ENCODE measurements at regions not wholly inside any gene's neighbourhood (a gene's known extent, or its start where the extent isn't known, plus 50 kb on each side); places are given as distances from the start of the nearest gene placed in this dataset.
A peak's percentile ranks its signal among the peaks of the same experiment; 100 is the strongest.

DNA sequence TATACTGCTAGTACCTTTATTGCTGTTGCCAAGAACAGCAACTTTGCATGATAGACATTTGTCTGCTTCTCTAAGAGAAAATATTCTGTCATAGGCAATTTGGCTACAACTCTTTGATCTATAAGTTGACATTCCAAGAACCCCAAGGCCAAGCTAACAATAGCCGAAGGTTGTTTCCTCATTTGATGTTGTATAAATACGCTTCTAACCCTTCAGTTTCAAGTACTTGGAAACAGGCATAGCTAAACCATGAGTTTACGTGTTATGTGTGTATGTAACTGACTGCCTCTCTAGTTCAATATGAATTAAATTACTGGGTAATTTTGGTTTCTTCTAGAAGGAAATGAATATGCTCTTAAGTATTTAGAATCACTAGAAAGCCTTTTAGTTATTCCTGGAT, 1034.0 kb downstream of the TLE4 start:
- TF ChIP-seq, protein P1, sequence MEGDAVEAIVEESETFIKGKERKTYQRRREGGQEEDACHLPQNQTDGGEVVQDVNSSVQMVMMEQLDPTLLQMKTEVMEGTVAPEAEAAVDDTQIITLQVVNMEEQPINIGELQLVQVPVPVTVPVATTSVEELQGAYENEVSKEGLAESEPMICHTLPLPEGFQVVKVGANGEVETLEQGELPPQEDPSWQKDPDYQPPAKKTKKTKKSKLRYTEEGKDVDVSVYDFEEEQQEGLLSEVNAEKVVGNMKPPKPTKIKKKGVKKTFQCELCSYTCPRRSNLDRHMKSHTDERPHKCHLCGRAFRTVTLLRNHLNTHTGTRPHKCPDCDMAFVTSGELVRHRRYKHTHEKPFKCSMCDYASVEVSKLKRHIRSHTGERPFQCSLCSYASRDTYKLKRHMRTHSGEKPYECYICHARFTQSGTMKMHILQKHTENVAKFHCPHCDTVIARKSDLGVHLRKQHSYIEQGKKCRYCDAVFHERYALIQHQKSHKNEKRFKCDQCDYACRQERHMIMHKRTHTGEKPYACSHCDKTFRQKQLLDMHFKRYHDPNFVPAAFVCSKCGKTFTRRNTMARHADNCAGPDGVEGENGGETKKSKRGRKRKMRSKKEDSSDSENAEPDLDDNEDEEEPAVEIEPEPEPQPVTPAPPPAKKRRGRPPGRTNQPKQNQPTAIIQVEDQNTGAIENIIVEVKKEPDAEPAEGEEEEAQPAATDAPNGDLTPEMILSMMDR (IDR thresholded peaks at IDR 0.05; ENCODE audit: low read length, missing control alignments) = no peak
- H3K4me3 ChIP-seq (replicated peaks; ENCODE audit: low read depth, low read length) = no peak overlapping the region
- DNase-seq (ENCODE audit: low read depth) = no peak

DNA sequence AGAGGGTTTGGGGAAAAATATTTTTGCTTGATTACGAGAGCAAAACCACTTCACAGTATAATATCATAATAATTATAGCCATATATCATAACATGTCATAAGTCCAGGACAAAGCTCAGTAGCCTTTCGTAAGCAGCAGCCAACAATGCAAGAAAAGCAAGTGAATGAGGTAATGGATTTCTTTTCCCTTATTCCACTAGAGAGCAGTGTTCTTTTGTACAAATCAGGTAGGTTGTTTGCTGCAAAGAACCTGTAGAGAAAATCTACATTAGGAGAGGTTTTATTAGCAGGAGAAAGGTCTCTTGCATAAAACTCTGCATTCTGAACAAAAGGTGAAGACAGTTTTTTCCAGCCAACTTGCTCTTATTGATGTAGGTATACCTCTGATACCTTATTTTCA, 1033.4 kb downstream of the TLE4 start:
- DNase-seq (ENCODE audit: low read depth) = peak; percentile 71
- TF ChIP-seq, protein P1 (IDR thresholded peaks at IDR 0.05; ENCODE audit: low read length, missing control alignments) = peak; percentile 54

DNA sequence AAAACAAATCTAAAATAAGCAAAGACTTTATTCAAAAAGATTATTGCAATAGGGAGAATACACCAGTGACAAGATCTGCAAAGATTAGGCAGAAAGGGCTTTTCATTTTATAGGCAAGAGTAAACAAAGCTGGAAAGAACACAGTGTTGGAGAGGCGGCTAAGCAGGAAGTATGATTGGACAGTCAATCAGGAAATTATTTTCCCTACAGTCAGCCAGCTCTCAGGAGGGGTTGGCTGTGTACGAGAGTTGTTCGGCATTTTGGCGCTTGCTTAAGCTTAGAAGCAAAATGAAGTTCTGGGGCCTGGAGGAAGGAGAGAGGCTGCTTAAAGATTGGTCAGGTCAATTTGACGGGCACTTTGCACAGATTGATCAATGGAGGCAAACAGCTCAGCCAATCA, 1030.5 kb downstream of the TLE4 start:
- no peak overlapping the region for H3K4me3 ChIP-seq (replicated peaks; ENCODE audit: low read depth, low read length)
- TF ChIP-seq, protein P1 (IDR thresholded peaks at IDR 0.05; ENCODE audit: low read length, missing control alignments) = no peak
- DNase-seq (ENCODE audit: low read depth) = no peak

More for the DNA sequence above, 1033.4 kb downstream of the TLE4 start:
- H3K4me3 ChIP-seq (replicated peaks; ENCODE audit: low read depth, low read length) = no peak overlapping the region

DNA sequence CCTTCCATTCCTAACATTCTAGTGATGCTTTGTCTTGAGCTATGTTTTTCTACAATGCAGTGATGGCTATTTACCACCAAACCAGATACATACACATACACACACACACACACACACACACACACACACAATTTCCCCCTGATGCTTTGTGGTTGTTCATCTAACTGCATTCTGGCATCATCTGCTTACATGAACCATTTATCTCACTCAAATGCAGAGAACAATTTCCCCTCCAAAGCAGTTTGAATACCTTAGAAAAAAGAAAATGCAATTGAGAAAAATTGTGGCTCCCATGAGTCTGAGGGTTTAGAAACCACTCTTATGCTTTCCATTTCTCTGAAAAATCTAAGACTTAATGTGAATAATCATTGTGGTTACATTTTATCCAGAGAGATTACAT, 1024.8 kb downstream of the TLE4 start:
- no peak overlapping the region for H3K4me3 ChIP-seq (replicated peaks; ENCODE audit: low read depth, low read length)
- no peak for DNase-seq (ENCODE audit: low read depth)
- TF ChIP-seq, protein P1 (IDR thresholded peaks at IDR 0.05; ENCODE audit: low read length, missing control alignments) = no peak

DNA sequence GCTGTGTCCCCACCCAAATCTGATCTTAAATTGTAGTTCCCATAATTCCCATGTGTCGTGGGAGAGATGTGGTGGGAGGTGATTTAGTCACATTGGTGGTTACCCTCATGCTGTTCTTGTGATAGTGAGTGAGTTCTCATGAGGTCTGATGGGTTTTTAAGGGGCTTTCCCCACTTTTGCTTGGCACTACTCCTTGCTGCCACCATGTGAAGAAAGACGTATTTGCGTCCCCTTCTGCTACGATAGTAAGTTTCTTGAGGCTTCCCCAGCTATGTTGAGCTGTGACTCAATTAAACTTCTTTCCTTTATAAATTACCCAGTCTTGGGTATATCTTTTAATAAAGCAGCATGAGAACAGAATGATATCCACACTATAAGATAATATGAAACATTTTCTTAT, 1023.4 kb downstream of the TLE4 start:
- no peak for DNase-seq (ENCODE audit: low read depth)
- H3K4me3 ChIP-seq (replicated peaks; ENCODE audit: low read depth, low read length) = no peak overlapping the region
- TF ChIP-seq, protein P1 (IDR thresholded peaks at IDR 0.05; ENCODE audit: low read length, missing control alignments) = no peak

DNA sequence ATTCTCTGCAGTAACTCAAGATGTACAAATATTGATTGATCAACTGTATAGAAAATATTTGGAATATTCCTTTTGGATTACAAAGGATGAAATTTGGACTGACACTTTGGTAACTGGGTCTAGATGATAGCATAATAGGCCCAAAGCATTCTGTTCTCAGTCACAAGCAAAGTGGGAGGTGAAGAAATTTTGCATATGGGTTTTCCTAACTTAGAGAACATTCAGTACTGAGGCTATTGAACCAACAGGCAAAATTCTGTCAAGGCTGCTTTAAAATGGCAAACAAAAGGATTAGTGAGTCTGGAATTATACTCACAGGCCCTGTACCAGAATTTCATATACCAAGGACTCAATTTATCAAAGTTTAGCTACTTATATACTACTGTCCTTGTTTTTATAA, 1020.6 kb downstream of the TLE4 start:
- TF ChIP-seq, protein P1 (IDR thresholded peaks at IDR 0.05; ENCODE audit: low read length, missing control alignments) = no peak
- no peak for DNase-seq (ENCODE audit: low read depth)
- no peak overlapping the region for H3K4me3 ChIP-seq (replicated peaks; ENCODE audit: low read depth, low read length)

DNA sequence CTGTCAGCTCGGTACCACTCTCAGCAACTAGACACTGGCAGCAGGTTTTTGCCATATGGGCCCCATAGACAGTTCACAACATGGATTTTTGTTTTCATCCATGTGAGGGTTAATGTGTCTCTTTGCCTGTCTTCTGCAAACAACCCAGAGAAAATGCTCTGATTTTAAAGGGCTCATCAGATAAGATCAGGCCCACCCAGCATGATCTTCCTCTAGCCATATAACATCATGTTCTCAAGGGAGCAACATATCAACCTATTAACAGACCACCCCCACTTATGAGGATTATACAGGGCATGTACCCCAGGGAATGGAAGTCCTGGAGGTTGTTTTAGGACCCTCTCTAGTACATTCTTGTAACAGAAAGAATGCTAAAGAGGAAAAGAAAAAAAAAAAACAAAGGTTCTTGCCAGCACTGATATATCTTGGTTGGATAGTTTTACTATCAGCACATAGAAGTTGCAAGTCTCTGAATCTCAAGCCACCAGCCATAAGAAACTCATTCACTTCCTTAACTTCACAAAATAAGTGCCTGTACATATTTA, 1015.1 kb downstream of the TLE4 start:
- no peak overlapping the region for H3K4me3 ChIP-seq (replicated peaks; ENCODE audit: low read depth, low read length)
- TF ChIP-seq, protein P1 (IDR thresholded peaks at IDR 0.05; ENCODE audit: low read length, missing control alignments) = no peak
- no peak for DNase-seq (ENCODE audit: low read depth)

All from fibroblast of pulmonary artery (primary cell).